WERI-Rb-1 (cell line): ENCODE measurements at regions not wholly inside any gene's neighbourhood (a gene's known extent, or its start where the extent isn't known, plus 50 kb on each side); places are given as distances from the start of the nearest gene placed in this dataset.
"Not testable (repeated sequence)": the region's sequence is repeated elsewhere in the genome, so short reads cannot be mapped to it uniquely, and the experiment has no call there.

Experiments
- DNase-seq: peaks from one replicate; pipeline ENCODE4 v3.0.0-alpha.2; 2020
- H3K27ac ChIP-seq: fragments of 250-450 bp; sonication (Bioruptor Pico); 2 replicates; pipeline ENCODE4 v1.5.1; 2020; ENCODE audit warnings: mild to moderate bottlenecking, moderate library complexity
- H3K27me3 ChIP-seq: fragments of 250-450 bp; sonication (Bioruptor Pico); 2 replicates; pipeline ENCODE4 v1.5.1; 2021; ENCODE audit warnings: mild to moderate bottlenecking, low read depth, moderate library complexity; ENCODE audit not compliant: insufficient read depth, severe bottlenecking
- H3K36me3 ChIP-seq: fragments of 250-450 bp; sonication (Bioruptor Pico); 2 replicates; pipeline ENCODE4 v1.5.1; 2020; ENCODE audit warnings: mild to moderate bottlenecking, moderate library complexity
- H3K4me3 ChIP-seq: 2 replicates; pipeline ENCODE4 v1.5.1; 2011; ENCODE audit warnings: low read depth, mild to moderate bottlenecking, control low read depth, low read length
- H3K9me3 ChIP-seq: fragments of 250-450 bp; sonication (Bioruptor Pico); 2 replicates; pipeline ENCODE4 v1.5.1; 2021; ENCODE audit warnings: mild to moderate bottlenecking, moderate library complexity; ENCODE audit not compliant: severe bottlenecking
- TF ChIP-seq, protein P1 (sequence below): IDR thresholded peaks from 2 replicates; pipeline ENCODE4 v1.5.1; 2011; ENCODE audit warnings: low read depth, mild to moderate bottlenecking, control low read depth, inconsistent platforms, low read length

DNA sequence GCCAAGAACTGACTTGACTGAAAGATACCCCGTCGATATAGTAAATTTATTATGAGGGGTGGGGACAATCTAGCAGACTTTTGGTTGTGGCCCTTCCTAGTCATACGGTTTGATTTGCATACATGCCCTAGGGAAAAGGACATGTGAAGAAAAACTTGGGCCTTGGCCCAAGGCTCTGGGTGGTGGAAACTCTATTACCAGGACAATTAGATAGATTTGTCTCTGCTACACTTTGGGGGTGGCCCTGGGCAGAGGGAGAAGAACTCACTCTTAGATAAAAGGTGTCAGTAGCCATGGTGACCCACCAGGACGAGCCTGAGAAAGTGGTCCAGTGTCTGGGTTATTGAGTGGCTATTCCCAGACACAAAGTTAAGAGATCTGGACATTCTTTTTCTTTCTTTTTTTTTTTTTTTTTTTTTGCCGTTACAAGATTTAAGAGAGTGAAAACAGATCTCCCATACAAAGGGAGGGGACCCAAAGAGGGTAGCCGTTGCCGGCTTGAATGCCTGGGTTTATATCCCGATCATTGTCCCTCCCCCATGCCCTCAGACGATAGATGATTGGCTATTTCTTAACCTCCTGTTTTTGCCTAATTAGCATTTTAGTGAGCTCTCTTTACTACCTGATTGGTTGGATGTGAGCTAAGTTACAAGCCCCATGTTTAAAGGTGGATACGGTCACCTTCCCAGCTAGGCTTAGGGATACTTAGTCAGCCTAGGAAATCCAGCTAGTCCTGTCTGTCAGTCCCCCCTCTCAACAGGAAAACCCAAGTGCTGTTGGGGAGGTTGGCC lies 96.4 kb upstream of the SMAD3 start:
- TF ChIP-seq, protein P1, sequence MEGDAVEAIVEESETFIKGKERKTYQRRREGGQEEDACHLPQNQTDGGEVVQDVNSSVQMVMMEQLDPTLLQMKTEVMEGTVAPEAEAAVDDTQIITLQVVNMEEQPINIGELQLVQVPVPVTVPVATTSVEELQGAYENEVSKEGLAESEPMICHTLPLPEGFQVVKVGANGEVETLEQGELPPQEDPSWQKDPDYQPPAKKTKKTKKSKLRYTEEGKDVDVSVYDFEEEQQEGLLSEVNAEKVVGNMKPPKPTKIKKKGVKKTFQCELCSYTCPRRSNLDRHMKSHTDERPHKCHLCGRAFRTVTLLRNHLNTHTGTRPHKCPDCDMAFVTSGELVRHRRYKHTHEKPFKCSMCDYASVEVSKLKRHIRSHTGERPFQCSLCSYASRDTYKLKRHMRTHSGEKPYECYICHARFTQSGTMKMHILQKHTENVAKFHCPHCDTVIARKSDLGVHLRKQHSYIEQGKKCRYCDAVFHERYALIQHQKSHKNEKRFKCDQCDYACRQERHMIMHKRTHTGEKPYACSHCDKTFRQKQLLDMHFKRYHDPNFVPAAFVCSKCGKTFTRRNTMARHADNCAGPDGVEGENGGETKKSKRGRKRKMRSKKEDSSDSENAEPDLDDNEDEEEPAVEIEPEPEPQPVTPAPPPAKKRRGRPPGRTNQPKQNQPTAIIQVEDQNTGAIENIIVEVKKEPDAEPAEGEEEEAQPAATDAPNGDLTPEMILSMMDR = no peak
- no peaks in the 10 kb centered on the region for H3K9me3 ChIP-seq
- no peaks in the 10 kb centered on the region for H3K27me3 ChIP-seq
- H3K36me3 ChIP-seq = no peaks in the 10 kb centered on the region
- DNase-seq = no peak
- no peak overlapping the region for H3K4me3 ChIP-seq
- H3K27ac ChIP-seq = no peak overlapping the region

DNA sequence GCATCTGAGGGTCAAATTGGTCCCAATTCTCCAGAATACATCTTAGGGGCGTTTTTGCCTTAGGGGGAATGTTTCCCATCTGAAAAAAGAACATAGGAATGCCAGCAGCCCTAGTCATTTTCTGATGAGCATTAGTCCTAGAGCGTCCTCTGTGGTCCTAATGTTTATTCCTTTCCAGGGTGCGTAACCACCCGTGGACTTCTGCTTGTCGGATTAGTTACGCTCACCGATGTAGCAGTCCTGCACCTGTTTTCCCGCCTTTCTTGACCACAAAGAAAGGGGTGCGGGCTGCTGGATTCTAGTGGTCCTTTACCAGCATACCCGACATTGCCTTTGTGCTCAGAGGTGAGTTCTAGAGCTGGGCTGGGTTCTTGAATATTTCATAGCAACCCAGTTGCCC lies 91.3 kb upstream of the SMAD3 start:
- not testable (repeated sequence) for DNase-seq, H3K27me3 ChIP-seq, H3K4me3 ChIP-seq, H3K9me3 ChIP-seq, H3K36me3 ChIP-seq, H3K27ac ChIP-seq

DNA sequence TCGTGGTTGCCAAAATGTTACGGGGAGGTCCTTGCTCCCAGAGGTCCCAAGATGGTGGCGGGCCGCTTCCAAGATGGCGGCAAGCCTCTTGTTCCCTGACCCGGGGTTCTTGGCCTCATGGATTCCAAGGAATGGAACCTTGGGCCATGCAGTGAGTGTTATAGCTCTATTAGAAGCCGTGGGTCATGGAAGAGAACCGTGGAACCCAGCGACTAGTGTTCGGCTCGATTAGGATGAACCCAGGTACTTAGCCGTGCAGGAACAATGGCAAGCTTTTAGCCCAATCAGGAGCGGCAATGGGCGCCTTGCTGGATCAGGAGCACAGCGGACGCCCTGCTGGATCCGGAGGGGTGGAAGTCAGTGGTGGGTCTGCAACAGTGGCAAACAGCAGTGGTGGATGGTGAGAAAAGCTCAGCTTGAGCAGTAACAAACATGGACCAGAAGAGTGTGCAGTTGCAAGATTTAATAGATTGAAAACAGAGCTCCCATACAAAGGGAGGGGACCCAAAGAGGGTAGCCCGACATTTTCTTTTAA lies 89.2 kb upstream of the SMAD3 start:
- DNase-seq, H3K4me3 ChIP-seq, H3K9me3 ChIP-seq, H3K27ac ChIP-seq, H3K36me3 ChIP-seq, H3K27me3 ChIP-seq: not testable (repeated sequence)

DNA sequence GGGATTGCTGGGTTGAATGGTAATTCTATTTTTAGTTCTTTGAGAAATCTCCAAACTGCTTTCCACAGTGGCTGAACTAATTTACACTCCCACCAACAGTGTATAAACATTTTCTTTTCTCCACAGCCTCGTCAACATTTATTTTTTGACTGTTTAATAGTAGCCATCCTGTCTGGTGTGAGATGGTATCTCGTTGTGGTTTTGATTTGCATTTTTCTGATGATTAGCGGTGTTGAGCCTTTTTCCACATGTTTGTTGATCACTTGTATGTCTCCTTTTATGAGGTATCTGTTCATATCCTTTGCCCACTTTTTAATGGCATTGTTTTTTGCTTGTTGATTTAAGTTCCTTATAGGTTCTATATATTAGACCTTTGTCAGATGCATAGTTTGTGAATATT lies 85.1 kb upstream of the SMAD3 start:
- H3K4me3 ChIP-seq, DNase-seq, H3K36me3 ChIP-seq, H3K27ac ChIP-seq, H3K9me3 ChIP-seq, H3K27me3 ChIP-seq: not testable (repeated sequence)

DNA sequence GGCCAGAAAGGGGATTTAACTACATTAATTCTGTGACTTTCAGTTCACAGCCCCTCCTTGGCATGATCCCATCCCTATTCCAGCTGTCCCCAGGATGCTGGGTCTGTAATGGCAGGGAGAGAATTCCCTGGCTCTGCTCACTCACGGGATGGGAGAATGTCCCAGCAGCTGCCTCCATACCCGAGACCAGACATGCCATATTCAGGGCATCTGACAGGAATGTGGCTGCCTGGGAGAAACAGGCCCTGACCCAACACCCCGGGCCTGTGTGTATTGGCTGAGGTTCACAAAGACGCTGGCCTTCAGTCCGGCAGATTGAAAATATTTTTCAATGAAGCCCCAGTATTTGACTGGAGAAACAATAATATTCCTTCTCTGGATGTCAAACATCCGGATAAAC lies 83.6 kb upstream of the SMAD3 start:
- Histone ChIP-seq H3K9me3 (no peaks in the 10 kb centered on the region), H3K4me3 (no peak overlapping the region), H3K27ac (no peak overlapping the region), H3K36me3 (no peaks in the 10 kb centered on the region), H3K27me3 (no peaks in the 10 kb centered on the region)
- TF ChIP-seq, protein P1 = no peak
- no peak for DNase-seq

DNA sequence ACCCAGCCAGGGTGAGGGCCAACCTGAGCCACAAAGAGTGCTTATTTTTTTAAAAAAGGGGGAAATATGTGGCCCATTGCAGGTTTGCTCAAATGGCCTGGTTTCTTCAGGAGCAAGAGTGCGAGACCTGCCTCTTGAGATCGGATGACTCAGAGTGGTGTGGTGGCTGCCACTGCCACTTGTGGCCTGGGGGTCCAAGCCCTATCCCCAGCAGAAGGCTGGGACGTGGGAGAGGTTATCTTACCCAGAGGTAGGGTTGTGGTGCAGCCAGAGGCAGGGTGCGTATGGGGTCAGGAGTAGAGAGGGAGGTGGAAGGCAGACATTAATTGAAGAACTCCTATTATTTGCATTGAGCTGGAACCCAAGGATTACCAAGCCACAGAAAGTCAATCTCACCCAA lies 83.2 kb upstream of the SMAD3 start:
- TF ChIP-seq, protein P1 = no peak
- H3K27ac ChIP-seq = no peak overlapping the region
- DNase-seq = peak; percentile 11

DNA sequence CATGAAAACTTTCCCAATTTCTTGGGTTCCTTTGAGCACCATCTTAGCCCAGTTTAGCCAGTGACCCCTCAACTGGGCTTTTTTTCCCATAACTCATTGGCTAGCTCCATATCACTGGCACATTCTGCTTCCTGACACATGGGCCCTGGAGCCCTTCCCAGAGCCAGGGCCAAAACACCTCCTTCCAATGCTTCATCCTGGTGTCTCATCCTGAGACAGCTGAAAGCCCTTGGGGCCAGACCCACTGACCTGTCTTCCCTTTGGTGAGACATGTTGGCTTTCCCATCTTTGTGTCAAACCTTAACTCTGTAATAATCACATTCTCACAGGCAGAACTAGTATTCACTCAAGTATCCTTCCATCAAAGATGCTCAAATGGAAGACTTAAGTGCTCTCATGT lies 82.6 kb upstream of the SMAD3 start:
- Histone ChIP-seq H3K9me3 (no peaks in the 10 kb centered on the region), H3K27ac (no peak overlapping the region), H3K36me3 (no peaks in the 10 kb centered on the region), H3K4me3 (no peak overlapping the region), H3K27me3 (no peaks in the 10 kb centered on the region)
- no peak for DNase-seq
- TF ChIP-seq, protein P1 = no peak

More for the DNA sequence above, 83.2 kb upstream of the SMAD3 start:
- no peaks in the 10 kb centered on the region for H3K27me3 ChIP-seq
- no peaks in the 10 kb centered on the region for H3K36me3 ChIP-seq
- no peak overlapping the region for H3K4me3 ChIP-seq
- H3K9me3 ChIP-seq = no peaks in the 10 kb centered on the region
